Dedifferentiated amniotic fluid mesenchymal stem cell (primary cell): ENCODE measurements at regions not wholly inside any gene's neighbourhood (a gene's known extent, or its start where the extent isn't known, plus 50 kb on each side); places are given as distances from the start of the nearest gene placed in this dataset.
"Not testable (repeated sequence)": the region's sequence is repeated elsewhere in the genome, so short reads cannot be mapped to it uniquely, and the experiment has no call there.

Experiments
- DNase-seq: peaks from one replicate; pipeline ENCODE4 v3.0.0-alpha.2; 2016; ENCODE audit errors: extremely low spot score

DNA sequence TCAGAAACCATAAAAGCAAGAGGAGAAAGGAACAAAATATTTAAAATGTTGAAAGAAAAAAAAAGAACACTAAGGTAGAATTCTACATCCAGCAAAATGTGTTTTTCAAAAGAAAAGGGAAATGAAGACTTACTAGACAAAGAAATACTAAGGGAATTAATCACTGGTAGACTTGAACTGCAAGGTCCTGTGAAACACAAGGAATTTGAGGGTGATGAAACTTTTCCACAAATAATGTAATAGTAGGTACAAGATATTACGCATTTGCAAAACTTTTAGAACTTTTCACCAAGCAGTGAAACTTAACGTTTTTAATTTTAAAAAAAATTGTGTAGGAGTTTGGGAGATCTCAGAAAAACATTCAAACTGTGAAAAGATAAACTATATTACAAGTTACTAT is 180.3 kb upstream of the MAGEB16 start:
- DNase-seq = no peak

DNA sequence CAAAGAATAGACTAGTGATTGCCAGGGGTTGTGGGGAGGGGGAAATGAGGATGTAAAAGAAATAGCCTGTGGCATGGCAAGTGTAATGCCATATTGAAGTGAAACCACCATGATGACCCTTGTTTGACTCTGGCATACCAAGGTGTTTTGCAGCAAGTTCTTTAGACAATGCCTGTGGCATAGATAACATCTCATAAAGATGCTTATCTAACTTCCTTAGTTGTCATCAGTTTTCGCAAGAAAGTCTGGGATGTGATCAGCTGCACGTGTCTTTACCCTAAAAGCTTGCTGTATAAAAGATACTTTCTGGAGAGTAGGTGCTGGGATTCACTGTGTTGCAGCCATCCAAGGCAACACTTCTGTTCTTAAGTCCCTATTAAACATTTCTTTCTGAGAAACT is 176.1 kb upstream of the MAGEB16 start:
- DNase-seq = no peak

GRCh38 chrX:35622601-35623000 is 175.5 kb upstream of the MAGEB16 start:
- no peak for DNase-seq

- no peak for DNase-seq
These were observed 172.4 kb upstream of the MAGEB16 start for GRCh38 chrX:35625714-35626113.

DNA sequence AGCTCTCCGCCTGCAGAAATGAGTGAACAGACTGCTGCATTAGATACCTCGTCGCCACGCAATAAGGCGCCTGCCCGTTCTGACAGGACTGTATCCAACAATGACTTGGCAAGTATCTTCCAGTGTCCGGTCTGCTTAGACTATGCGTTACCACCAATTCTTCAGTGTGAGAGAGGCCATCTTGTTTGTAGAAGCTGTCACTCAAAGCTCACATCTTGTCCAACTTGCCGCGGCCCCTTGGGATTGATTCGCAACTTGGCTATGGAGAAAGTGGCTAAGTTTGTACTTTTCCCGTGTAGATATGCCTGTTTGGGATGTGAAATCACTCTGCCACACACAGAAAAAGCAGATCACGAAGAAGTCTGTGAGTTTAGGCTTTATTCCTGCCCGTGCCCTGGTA is 172.0 kb upstream of the MAGEB16 start:
- DNase-seq = no peak

DNA sequence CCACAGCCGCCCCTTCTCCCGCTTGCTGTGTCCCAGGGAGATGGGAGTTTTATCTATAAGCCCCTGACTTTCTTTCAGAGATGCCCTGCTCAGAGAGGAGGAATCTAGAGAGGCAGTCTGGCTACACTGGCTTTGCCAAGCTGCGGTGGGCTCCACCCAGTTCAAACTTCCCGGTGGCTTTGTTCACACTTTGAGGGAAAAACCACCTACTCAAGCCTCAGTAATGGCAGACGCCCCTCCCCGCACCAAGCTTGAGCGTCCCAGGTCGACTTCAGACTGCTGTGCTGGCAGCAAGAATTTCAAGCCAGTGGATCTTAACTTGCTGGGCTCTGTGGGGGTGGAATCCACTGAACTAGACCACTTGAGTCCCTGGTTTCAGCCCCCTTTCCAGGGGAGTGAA is 162.2 kb upstream of the MAGEB16 start:
- not testable (repeated sequence) for DNase-seq

DNA sequence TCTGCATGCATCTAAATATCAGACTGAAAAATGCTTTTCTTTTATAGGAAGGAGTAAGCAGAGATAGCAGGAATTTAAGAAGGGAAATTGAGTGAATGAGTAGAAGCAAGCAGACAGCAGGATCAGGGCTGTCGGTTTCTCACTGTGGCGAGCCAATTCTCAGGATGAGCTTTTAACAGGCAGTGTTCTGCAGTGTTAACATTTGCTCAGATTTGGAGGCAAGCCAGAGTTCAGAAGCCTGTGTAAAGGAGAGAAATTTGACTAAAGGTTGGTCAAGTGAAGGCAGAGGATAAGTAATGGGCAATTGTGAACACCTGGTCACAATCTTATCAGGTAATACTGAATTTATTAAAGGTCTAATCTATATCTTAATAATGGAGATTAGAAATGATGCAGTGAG is 133.3 kb upstream of the MAGEB16 start:
- DNase-seq = no peak

DNA sequence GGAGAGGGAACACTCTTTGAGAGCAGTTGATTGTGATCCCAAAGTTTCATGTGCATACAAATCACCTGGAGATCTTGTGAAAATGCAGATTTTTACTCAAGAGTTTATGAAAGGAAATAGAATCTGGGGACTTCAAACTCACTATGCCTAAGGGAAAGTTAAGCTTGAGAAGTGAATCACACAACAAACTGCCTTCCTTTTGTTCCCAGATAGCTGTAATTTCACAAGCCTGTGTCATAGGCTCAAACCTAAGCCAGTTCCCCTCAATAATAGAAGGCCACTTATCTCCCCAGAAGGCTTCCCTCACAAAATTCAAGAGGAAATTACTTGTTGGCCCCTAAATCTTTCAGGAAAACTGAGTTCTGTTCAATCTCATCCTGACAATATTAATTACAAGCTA is 132.8 kb upstream of the MAGEB16 start:
- no peak for DNase-seq

DNA sequence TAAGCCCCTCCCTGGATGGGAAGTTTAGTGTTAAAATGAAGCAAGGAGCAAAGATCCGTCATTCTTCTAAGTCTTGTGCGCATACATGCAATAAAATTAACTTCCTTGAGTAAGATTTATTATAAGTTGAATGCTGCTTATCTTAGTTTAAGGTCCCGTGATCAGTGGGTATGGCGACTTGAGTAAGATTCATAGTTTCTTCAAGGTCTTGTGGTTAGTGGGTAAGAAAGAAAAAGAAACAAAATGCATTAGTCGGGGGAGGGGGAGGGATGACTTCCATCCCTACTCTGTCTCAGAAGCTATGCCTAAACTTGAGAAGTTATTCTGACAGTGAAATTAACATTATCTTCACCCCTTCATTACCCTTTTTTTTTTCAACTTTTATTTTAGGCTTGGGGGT is 127.3 kb upstream of the MAGEB16 start:
- DNase-seq = no peak

DNA sequence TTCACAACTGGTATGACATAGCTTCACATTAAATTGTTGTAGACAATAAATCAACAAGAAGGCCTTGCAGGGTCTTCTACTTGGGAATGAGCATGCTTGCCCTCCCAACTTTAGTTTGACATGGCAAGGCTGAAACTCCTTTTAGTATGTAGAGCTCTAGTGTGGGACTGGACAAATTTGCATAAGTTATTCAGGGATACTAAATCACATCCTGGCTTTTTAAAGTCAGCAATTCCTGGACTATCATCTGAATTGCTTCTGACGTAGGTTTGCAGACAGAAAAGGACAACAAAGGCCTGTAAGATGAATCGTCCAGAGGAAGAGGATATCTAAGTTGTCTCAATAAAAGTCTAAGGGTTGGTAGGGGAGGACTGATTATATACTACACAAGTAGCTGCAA is 123.0 kb upstream of the MAGEB16 start:
- DNase-seq = no peak

GRCh38 chrX:35680940-35681346 is 117.2 kb upstream of the MAGEB16 start:
- DNase-seq = no peak

DNA sequence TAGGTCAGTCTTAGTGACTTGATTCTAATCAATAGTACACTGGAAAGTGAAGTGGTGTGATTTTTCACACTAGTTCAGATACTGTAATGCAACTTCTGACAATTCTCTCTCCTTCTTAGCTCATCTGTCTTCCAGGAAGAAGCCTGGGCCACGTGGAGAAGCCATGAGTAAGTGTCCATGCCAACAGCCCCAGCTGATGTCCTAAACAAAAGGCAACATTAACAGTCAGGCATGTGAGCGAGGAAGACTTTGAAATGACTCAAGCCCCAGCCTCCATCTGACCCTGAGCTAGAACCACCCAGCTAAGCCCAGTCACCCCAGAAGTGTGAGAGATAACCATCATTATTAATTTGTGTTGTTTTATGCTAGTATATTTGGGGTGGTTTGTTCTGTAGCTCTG is 115.7 kb upstream of the MAGEB16 start:
- no peak for DNase-seq

GRCh38 chrX:35696760-35697234 is 101.3 kb upstream of the MAGEB16 start:
- no peak for DNase-seq

DNA sequence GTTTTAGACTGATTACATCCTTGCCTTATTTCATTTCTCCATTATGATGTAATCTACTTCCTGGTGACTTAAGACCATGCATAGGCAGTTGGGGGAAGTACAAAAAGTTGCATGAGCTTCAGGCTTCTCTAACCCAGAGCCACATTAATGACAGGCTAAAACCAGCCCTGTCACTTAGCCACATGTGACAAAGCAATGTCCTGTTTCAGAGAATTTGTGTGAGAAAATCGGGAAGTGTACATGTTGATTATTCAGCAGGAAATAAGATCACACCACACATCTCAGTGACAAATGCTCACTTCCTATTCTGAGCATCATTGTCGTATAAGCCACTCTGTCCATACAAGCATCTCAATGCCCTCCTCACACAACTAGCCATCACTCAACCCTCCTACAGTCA is 98.5 kb upstream of the MAGEB16 start:
- DNase-seq = no peak

DNA sequence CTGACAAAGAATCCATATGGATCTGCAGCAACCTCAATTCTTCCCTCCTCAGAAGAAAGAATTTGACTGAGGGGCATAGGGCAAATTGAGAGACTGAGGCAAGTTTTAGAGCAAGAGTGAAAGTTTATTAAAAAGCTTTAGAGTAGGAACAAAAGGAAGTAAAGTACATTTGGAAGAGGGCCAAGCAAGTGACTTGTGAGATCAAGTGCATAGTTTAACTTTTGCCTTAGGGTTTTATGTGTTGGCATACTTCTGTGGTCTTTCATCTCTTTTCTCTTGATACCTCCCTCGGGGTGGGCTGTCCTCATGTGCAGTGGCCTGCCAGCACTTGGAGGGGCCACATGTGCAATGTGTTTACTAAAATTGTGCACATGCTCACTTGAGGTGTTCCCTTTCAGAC is 98.0 kb upstream of the MAGEB16 start:
- DNase-seq = no peak

DNA sequence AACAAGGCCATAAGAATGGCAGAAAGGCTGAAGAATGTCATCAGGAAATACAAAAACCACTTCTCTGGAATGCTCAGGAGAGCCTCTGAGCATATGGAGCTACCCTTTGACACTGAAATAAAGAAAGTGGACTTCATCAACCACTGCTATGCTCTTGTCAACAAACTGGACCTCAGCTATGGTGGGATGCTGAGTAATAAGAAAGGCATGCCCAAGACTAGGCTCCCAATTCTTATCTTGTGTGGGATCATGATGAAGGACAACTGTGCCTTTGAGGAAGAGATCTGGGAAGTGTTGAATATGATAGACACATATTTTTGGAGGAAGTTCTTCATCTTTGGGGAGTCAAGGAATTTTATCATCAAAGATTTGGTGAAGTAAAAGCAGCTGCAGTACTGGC is 86.9 kb upstream of the MAGEB16 start:
- DNase-seq = no peak

DNA sequence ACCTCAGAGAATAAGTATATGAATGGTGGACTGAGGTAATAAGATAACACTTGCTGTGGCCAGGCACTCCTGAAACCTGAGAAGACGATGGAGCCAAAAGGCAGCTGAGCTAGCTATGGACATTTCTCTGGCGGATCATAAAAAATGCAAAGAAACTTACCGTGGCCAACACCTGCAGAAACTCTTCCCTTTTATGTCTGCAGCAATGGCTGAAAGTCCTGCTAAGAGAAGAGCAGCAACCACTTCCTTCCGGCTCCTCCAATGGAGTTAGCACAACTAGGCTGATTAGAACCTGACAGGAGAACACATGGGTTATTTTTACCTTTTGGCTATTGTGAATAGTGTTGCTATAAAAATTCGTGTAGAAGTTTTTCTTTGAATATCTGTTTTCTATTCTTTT is 76.0 kb upstream of the MAGEB16 start:
- DNase-seq = no peak

GRCh38 chrX:35726176-35726575 is 72.0 kb upstream of the MAGEB16 start:
- DNase-seq = peak; percentile 20

GRCh38 chrX:35728481-35728880 is 69.7 kb upstream of the MAGEB16 start:
- DNase-seq = no peak

GRCh38 chrX:35733879-35734278 is 64.3 kb upstream of the MAGEB16 start:
- DNase-seq = no peak

DNA sequence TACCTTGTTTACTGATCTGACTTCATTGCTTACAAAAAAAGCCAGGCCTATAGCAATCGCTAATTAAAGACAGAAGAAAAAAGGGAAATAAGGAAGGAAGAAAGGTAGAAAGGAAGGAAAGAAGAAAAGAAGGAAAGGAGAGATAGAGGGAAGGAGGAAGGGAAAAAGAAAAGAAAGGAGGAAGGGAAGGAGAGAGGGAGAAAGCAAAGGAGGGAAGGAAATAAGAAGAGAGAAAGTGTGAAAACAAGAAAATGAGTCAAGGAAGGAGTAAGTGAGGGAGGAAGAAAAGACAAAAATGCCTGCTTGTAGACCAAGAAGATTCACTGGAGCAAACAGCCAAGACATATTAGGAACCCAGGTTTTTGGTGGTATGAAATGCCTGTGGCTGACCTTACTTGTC is 57.0 kb upstream of the MAGEB16 start:
- no peak for DNase-seq

DNA sequence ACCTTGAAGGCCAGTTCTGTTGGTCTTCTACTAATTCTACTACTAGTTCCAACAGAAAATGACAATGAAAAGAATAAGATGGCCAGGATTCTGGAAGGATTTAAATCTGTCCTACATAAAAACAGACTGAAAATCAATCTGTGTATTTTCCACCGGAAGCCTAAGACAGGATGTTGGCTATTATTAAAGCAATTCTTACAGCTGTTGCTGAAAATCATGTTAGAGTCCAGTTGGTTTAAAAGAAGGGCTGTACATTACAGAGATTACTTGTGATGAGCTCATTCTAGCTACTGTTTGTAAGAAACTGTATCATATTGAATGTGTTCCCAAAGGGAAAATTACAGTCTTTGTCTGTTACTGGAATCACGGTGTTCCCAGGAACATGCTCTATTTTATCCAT is 54.8 kb upstream of the MAGEB16 start:
- no peak for DNase-seq
